HUES6 (cell line): ENCODE measurements at regions not wholly inside any gene's neighbourhood (a gene's known extent, or its start where the extent isn't known, plus 50 kb on each side); places are given as distances from the start of the nearest gene placed in this dataset.

Experiments
- H3K27ac ChIP-seq: 2 replicates; pipeline ENCODE4 v1.7.0; 2013; ENCODE audit warnings: low read depth, mild to moderate bottlenecking, low read length, inconsistent platforms
- H3K27me3 ChIP-seq: 2 replicates; pipeline ENCODE4 v1.6.1; 2013; ENCODE audit warnings: low read length; ENCODE audit not compliant: control insufficient read depth, insufficient read depth
- H3K36me3 ChIP-seq: 2 replicates; pipeline ENCODE4 v1.6.1; 2013; ENCODE audit warnings: low read length; ENCODE audit not compliant: control insufficient read depth, insufficient read depth
- H3K4me1 ChIP-seq: 2 replicates; pipeline ENCODE4 v1.6.1; 2013; ENCODE audit warnings: low read length; ENCODE audit not compliant: control insufficient read depth, insufficient read depth
- H3K4me3 ChIP-seq: 2 replicates; pipeline ENCODE4 v1.5.1; 2013; ENCODE audit warnings: low read depth, low read length
- H3K9ac ChIP-seq: one replicate; pipeline ENCODE4 v1.6.1; 2013; ENCODE audit warnings: mild to moderate bottlenecking, low read length
- H3K9me3 ChIP-seq: 2 replicates; pipeline ENCODE4 v1.6.1; 2013; ENCODE audit warnings: low read depth, low read length; ENCODE audit not compliant: control insufficient read depth, insufficient read depth

DNA sequence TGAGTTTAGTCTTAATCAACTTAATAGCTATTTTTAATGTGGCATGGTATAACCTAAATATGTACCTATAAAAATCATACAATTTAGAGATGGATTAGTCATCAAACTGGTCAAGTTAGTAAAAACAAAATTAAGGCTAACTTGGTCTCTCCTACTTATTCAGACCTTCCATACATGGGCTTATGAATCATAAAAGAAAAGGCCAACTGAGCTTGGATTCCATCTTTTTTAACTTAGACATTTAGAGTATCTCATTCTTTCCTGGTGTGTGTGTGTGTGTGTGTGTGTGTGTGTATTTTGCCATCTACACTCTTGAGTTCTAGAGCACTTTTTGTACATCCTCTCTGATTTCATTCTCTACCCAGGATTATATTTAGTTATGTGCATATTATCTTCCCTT, 637.5 kb downstream of the PLCL1 start:
- Histone ChIP-seq H3K9me3 (no peaks in the 10 kb centered on the region), H3K27ac (no peak overlapping the region), H3K4me3 (no peak overlapping the region), H3K36me3 (no peaks in the 10 kb centered on the region), H3K27me3 (no peaks in the 10 kb centered on the region), H3K9ac (no peak overlapping the region), H3K4me1 (no peaks in the 10 kb centered on the region)

DNA sequence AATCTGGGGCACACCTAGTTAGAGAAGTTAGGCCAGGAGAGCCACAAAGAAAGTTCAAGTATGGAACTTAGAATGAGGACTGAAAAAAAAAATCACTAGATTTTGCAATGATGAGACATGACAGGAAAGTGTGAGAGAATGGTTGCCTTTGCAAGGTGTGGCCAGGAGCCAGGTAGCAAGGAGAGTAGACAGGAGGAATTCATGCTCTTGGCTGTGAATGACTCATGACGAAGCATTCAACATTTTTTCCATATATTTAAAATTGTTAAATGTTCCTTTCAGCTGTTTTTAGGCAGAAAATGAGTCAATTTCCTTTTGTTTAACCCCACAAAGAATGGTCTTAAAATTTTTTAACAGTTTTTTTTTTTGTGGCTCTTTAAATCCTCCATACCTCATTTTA, 636.9 kb downstream of the PLCL1 start:
- H3K27me3 ChIP-seq: no peaks in the 10 kb centered on the region
- no peaks in the 10 kb centered on the region for H3K36me3 ChIP-seq
- no peaks in the 10 kb centered on the region for H3K4me1 ChIP-seq
- no peaks in the 10 kb centered on the region for H3K9me3 ChIP-seq
- no peak overlapping the region for H3K9ac ChIP-seq
- no peak overlapping the region for H3K4me3 ChIP-seq
- no peak overlapping the region for H3K27ac ChIP-seq

DNA sequence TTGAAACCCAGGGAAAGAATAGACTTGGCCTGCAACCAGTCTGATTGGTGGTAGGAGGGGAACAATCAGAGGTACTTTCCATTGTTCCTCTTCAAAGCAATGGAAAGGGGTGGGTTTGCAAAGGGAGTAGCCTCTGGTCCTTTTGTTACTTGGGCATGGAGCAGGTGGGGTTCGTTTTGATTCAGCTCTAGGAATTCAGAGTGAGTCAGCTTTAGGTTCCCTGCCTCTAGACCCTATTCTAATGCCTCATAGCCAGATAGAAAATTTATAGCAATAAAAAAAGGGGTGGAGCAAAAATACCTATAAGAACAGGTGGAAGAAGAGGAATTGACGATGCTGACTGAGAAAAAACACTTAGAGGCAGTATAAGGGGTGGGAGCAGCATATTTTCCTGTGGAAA, 636.4 kb downstream of the PLCL1 start:
- no peak overlapping the region for H3K9ac ChIP-seq
- no peaks in the 10 kb centered on the region for H3K4me1 ChIP-seq
- H3K4me3 ChIP-seq: no peak overlapping the region
- H3K36me3 ChIP-seq: no peaks in the 10 kb centered on the region
- no peaks in the 10 kb centered on the region for H3K9me3 ChIP-seq
- H3K27me3 ChIP-seq: no peaks in the 10 kb centered on the region
- no peak overlapping the region for H3K27ac ChIP-seq

- Histone ChIP-seq H3K27me3 (no peaks in the 10 kb centered on the region), H3K36me3 (no peaks in the 10 kb centered on the region), H3K4me1 (no peaks in the 10 kb centered on the region), H3K4me3 (no peak overlapping the region), H3K27ac (no peak overlapping the region), H3K9me3 (no peaks in the 10 kb centered on the region), H3K9ac (no peak overlapping the region)
These were observed 633.9 kb downstream of the PLCL1 start for GRCh38 chr2:198438331-198438730.

- no peaks in the 10 kb centered on the region for H3K27me3 ChIP-seq
- H3K9me3 ChIP-seq: no peaks in the 10 kb centered on the region
- H3K4me3 ChIP-seq: no peak overlapping the region
- H3K9ac ChIP-seq: no peak overlapping the region
- H3K4me1 ChIP-seq: no peaks in the 10 kb centered on the region
- H3K27ac ChIP-seq: no peak overlapping the region
- H3K36me3 ChIP-seq: no peaks in the 10 kb centered on the region
These were observed 619.7 kb downstream of the PLCL1 start for GRCh38 chr2:198424112-198424511.

DNA sequence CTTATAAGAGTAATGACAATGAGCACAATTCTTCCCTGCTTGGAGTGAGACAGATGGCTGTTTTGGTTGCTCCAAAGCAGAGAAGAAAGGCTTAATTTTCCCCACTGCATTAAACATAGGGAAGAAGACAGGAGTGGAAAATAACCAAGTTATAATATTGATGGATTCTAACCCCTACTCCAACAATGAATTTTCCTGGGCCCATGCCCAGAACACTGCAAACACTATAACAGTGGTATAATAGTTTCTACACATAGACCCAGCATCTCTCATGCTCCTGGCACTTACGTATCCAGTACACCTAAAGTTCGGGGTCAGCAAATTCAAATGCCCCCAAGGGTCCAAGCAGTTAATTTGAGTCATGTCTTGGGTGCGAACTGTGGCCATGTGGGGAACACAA, 613.4 kb downstream of the PLCL1 start:
- no peak overlapping the region for H3K9ac ChIP-seq
- no peaks in the 10 kb centered on the region for H3K36me3 ChIP-seq
- H3K4me1 ChIP-seq: no peaks in the 10 kb centered on the region
- H3K27ac ChIP-seq: no peak overlapping the region
- no peaks in the 10 kb centered on the region for H3K27me3 ChIP-seq
- no peak overlapping the region for H3K4me3 ChIP-seq
- H3K9me3 ChIP-seq: no peaks in the 10 kb centered on the region

- no peaks in the 10 kb centered on the region for H3K9me3 ChIP-seq
- H3K4me1 ChIP-seq: no peaks in the 10 kb centered on the region
- H3K36me3 ChIP-seq: no peaks in the 10 kb centered on the region
- H3K27me3 ChIP-seq: no peaks in the 10 kb centered on the region
- H3K27ac ChIP-seq: no peak overlapping the region
- H3K9ac ChIP-seq: no peak overlapping the region
- no peak overlapping the region for H3K4me3 ChIP-seq
These were observed 610.6 kb downstream of the PLCL1 start for GRCh38 chr2:198414976-198415375.

DNA sequence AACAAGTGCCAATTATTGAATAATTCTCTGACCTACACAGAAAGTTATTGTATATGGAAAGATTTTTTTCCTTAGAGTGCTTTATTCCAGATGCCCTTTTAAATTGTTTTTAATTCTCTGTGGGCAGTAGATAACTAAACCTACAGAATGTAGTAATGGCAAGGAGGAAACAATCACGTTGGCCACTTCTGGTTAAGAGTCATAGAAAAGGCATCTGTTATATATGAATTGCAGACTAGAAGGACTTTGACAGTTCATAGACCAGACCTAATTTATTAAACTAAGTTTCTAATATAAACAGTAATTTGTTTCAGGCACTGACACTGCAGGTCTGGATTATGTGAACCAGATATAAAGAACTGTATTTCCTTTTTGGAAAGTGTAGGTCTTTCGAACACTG, 607.5 kb downstream of the PLCL1 start:
- Histone ChIP-seq H3K36me3 (no peaks in the 10 kb centered on the region), H3K4me3 (no peak overlapping the region)

GRCh38 chr2:198408171-198408570, 603.8 kb downstream of the PLCL1 start:
- Histone ChIP-seq H3K27me3 (no peaks in the 10 kb centered on the region), H3K27ac (no peak overlapping the region), H3K9ac (no peak overlapping the region), H3K36me3 (no peaks in the 10 kb centered on the region), H3K9me3 (no peaks in the 10 kb centered on the region), H3K4me3 (no peak overlapping the region), H3K4me1 (no peaks in the 10 kb centered on the region)

More for the DNA sequence above, 607.5 kb downstream of the PLCL1 start:
- no peak overlapping the region for H3K27ac ChIP-seq
- H3K9ac ChIP-seq: no peak overlapping the region
- H3K4me1 ChIP-seq: no peaks in the 10 kb centered on the region
- H3K27me3 ChIP-seq: no peaks in the 10 kb centered on the region
- no peaks in the 10 kb centered on the region for H3K9me3 ChIP-seq

- H3K4me1 ChIP-seq: no peaks in the 10 kb centered on the region
- no peaks in the 10 kb centered on the region for H3K36me3 ChIP-seq
- H3K9me3 ChIP-seq: no peaks in the 10 kb centered on the region
- H3K27me3 ChIP-seq: no peaks in the 10 kb centered on the region
- no peak overlapping the region for H3K27ac ChIP-seq
- H3K9ac ChIP-seq: no peak overlapping the region
- H3K4me3 ChIP-seq: no peak overlapping the region
These were observed 600.9 kb downstream of the PLCL1 start for GRCh38 chr2:198405311-198405710.

- H3K9me3 ChIP-seq: no peaks in the 10 kb centered on the region
- H3K27me3 ChIP-seq: no peaks in the 10 kb centered on the region
- H3K4me3 ChIP-seq: no peak overlapping the region
- H3K36me3 ChIP-seq: no peaks in the 10 kb centered on the region
- H3K27ac ChIP-seq: no peak overlapping the region
- H3K9ac ChIP-seq: no peak overlapping the region
- H3K4me1 ChIP-seq: no peaks in the 10 kb centered on the region
These were observed 597.3 kb downstream of the PLCL1 start for GRCh38 chr2:198401644-198402043.

DNA sequence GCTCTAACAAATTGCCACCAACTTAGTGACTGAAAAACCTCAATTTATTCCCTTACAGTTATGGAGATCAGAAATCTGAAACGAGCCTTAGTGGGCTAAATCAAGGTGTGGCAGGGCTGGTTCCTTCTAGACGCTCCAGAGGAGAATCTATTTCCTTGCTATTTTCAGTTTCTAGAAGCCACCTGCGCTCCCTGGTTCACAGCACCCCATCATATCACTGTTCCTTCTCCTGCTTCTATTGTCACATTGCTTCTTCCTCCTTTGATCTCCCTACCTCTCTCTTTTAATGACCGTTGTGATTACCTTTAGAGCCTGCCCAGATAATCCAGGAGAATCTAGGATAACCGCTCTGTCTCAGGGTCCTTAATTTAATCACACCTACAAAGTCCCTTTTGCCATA, 596.6 kb downstream of the PLCL1 start:
- no peak overlapping the region for H3K9ac ChIP-seq
- no peaks in the 10 kb centered on the region for H3K27me3 ChIP-seq
- H3K9me3 ChIP-seq: no peaks in the 10 kb centered on the region
- no peak overlapping the region for H3K27ac ChIP-seq
- H3K36me3 ChIP-seq: no peaks in the 10 kb centered on the region
- no peak overlapping the region for H3K4me3 ChIP-seq
- no peaks in the 10 kb centered on the region for H3K4me1 ChIP-seq
